ENCODE measurements at regions not wholly inside any gene's neighbourhood (a gene's known extent, or its start where the extent isn't known, plus 50 kb on each side); places are given as distances from the start of the nearest gene placed in this dataset.

DNA sequence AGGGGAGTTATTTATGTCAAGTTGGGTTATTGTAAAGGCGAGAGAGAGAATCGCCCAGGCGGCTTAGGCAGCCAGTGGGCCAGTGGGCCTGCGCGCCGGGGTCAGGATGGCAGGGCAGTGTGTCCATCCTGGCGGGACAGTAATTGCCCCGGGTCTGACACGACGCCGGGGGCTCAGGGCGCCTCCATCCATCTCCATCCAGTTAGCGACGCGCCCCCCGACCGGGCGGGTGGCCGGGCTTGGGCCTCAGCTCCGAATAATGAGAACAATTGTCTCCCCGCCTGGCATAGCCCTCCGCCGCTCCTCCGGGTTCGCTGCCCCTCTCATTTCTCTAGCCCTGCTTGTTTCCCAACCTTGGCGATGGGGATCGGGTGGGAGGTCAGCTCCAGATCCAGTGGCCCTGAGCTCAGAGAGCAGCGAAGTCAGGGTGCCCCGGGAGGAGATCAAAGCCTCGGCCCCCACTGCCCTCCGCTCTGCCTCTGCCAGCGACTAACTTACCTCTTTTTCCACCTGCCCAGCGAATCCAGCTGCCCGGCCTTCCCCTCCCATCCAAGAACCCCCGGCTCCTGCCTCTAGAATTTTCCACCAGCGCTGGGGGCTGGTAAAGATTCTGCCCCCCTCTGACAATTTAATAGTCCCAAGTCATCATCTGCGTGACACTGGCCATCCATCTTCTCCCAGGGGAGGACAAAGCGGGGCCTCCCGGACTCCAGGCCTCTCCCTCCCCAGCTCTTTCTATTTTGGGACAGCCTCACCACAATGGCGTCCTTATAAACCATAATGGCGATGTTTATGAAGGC, 56.9 kb upstream of the TMEM33 start:
- TF ChIP-seq EZH2 (IDR thresholded peaks at IDR 0.05) (no peak), ZFX (IDR thresholded peaks at IDR 0.05) (no peak), SRF (IDR thresholded peaks at IDR 0.05; ENCODE audit: low read depth) (no peak), POLR2A (IDR thresholded peaks at IDR 0.05; ENCODE audit: borderline replicate concordance, extremely low read depth, insufficient read depth, insufficient read length) (no peak)
- TF ChIP-seq, protein P1, sequence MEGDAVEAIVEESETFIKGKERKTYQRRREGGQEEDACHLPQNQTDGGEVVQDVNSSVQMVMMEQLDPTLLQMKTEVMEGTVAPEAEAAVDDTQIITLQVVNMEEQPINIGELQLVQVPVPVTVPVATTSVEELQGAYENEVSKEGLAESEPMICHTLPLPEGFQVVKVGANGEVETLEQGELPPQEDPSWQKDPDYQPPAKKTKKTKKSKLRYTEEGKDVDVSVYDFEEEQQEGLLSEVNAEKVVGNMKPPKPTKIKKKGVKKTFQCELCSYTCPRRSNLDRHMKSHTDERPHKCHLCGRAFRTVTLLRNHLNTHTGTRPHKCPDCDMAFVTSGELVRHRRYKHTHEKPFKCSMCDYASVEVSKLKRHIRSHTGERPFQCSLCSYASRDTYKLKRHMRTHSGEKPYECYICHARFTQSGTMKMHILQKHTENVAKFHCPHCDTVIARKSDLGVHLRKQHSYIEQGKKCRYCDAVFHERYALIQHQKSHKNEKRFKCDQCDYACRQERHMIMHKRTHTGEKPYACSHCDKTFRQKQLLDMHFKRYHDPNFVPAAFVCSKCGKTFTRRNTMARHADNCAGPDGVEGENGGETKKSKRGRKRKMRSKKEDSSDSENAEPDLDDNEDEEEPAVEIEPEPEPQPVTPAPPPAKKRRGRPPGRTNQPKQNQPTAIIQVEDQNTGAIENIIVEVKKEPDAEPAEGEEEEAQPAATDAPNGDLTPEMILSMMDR (IDR thresholded peaks at IDR 0.05 in 2 of 3, conservative IDR thresholded peaks at IDR 0.05 in 1 of 3; ENCODE audit: borderline replicate concordance in 1 of 3, insufficient read depth in 1 of 3, low read depth in 2 of 3, low read length in 2 of 3) = no peak
- TF ChIP-seq, protein P2, sequence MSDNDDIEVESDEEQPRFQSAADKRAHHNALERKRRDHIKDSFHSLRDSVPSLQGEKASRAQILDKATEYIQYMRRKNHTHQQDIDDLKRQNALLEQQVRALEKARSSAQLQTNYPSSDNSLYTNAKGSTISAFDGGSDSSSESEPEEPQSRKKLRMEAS (IDR thresholded peaks at IDR 0.05) = no peak
- TF ChIP-seq, protein P3, sequence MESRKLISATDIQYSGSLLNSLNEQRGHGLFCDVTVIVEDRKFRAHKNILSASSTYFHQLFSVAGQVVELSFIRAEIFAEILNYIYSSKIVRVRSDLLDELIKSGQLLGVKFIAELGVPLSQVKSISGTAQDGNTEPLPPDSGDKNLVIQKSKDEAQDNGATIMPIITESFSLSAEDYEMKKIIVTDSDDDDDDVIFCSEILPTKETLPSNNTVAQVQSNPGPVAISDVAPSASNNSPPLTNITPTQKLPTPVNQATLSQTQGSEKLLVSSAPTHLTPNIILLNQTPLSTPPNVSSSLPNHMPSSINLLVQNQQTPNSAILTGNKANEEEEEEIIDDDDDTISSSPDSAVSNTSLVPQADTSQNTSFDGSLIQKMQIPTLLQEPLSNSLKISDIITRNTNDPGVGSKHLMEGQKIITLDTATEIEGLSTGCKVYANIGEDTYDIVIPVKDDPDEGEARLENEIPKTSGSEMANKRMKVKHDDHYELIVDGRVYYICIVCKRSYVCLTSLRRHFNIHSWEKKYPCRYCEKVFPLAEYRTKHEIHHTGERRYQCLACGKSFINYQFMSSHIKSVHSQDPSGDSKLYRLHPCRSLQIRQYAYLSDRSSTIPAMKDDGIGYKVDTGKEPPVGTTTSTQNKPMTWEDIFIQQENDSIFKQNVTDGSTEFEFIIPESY (IDR thresholded peaks at IDR 0.05; ENCODE audit: extremely low read depth, insufficient replicate concordance, low read length) = no peak
- TF ChIP-seq, protein P4, sequence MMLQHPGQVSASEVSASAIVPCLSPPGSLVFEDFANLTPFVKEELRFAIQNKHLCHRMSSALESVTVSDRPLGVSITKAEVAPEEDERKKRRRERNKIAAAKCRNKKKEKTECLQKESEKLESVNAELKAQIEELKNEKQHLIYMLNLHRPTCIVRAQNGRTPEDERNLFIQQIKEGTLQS (IDR thresholded peaks at IDR 0.05) = no peak

All from HCT116 (cell line).